LoVo (cell line): ENCODE measurements at regions not wholly inside any gene's neighbourhood (a gene's known extent, or its start where the extent isn't known, plus 50 kb on each side); places are given as distances from the start of the nearest gene placed in this dataset.
"Not testable (repeated sequence)": the region's sequence is repeated elsewhere in the genome, so short reads cannot be mapped to it uniquely, and the experiment has no call there.

ENCODE experiments used
- DNase-seq: peaks from one replicate; pipeline ENCODE4 v3.0.0-alpha.2; 2016; ENCODE audit warnings: low spot score

- DNase-seq = not testable (repeated sequence)
Observed at GRCh38 chr14:59058776-59059175, 129.7 kb upstream of the DAAM1 start.

GRCh38 chr14:59060841-59061240, 127.6 kb upstream of the DAAM1 start:
- DNase-seq = no peak

- no peak for DNase-seq
Observed at GRCh38 chr14:59061292-59061691, 127.2 kb upstream of the DAAM1 start.

- no peak for DNase-seq
Observed at GRCh38 chr14:59063259-59063658, 125.2 kb upstream of the DAAM1 start.

- DNase-seq = no peak
Observed at GRCh38 chr14:59067127-59067894, 121.2 kb upstream of the DAAM1 start.

- DNase-seq = peak; percentile 25
Observed at GRCh38 chr14:59069163-59069854, 119.2 kb upstream of the DAAM1 start.

- DNase-seq = no peak
Observed at GRCh38 chr14:59075506-59075905, 113.0 kb upstream of the DAAM1 start.

GRCh38 chr14:59081720-59082119, 106.7 kb upstream of the DAAM1 start:
- DNase-seq = no peak

- DNase-seq = no peak
Observed at GRCh38 chr14:59085207-59085739, 103.2 kb upstream of the DAAM1 start.

- DNase-seq = no peak
Observed at GRCh38 chr14:59086241-59086882, 102.1 kb upstream of the DAAM1 start.

- no peak for DNase-seq
Observed at GRCh38 chr14:59087240-59087639, 101.2 kb upstream of the DAAM1 start.

- no peak for DNase-seq
Observed at GRCh38 chr14:59087711-59088110, 100.8 kb upstream of the DAAM1 start.

GRCh38 chr14:59090572-59090971, 97.9 kb upstream of the DAAM1 start:
- no peak for DNase-seq

GRCh38 chr14:59091404-59091803, 97.1 kb upstream of the DAAM1 start:
- DNase-seq = no peak

GRCh38 chr14:59091976-59092375, 96.5 kb upstream of the DAAM1 start:
- no peak for DNase-seq

- DNase-seq = no peak
Observed at GRCh38 chr14:59093902-59094301, 94.6 kb upstream of the DAAM1 start.

- DNase-seq = no peak
Observed at GRCh38 chr14:59096303-59096702, 92.2 kb upstream of the DAAM1 start.

- no peak for DNase-seq
Observed at GRCh38 chr14:59097681-59098080, 90.8 kb upstream of the DAAM1 start.

- no peak for DNase-seq
Observed at GRCh38 chr14:59098377-59098776, 90.1 kb upstream of the DAAM1 start.

- DNase-seq = no peak
Observed at GRCh38 chr14:59100205-59100604, 88.3 kb upstream of the DAAM1 start.

GRCh38 chr14:59101476-59101875, 87.0 kb upstream of the DAAM1 start:
- DNase-seq = no peak

- DNase-seq = no peak
Observed at GRCh38 chr14:59103396-59103795, 85.1 kb upstream of the DAAM1 start.

- no peak for DNase-seq
Observed at GRCh38 chr14:59107819-59108218, 80.6 kb upstream of the DAAM1 start.
